Pancreas (tissue), 10 donors: ENCODE measurements at regions not wholly inside any gene's neighbourhood (a gene's known extent, or its start where the extent isn't known, plus 50 kb on each side); places are given as distances from the start of the nearest gene placed in this dataset.

Source experiments
- ATAC-seq, 4 donors: fragments of 200-7000 bp; cut with Tn5 transposase; one replicate each; pipeline versions ENCODE4 v1.8.0 to v1.9.1; 2020; ENCODE audit warnings: mild to moderate bottlenecking in 4 of 4, moderate library complexity in 4 of 4
- DNase-seq, 6 donors: peaks; one replicate each; pipeline ENCODE4 v3.0.0-alpha.2; 2020
- FAIRE-seq: peaks from 2 replicates; lab custom pipeline; 2012; peaks lifted over from hg19 to GRCh38; lab: Jason Lieb, UNC
- H3K27ac ChIP-seq, 4 donors: fragments of 200-600 bp; sonication (generic); 1 replicate in 3 of 4; 2 replicates in 1 of 4; pipeline versions ENCODE4 v1.5.0 to v1.8.0; 2020
- H3K27me3 ChIP-seq, 4 donors: fragments of 200-600 bp; one replicate each; pipeline ENCODE4 v1.8.0; 2021
- H3K36me3 ChIP-seq, 3 donors: fragments of 200-600 bp; sonication (generic) in 1 of 3; one replicate each; pipeline versions ENCODE4 v1.5.0 to v1.8.0; 2020 to 2021
- H3K4me1 ChIP-seq, 3 donors: fragments of 200-600 bp; one replicate each; pipeline ENCODE4 v1.8.0; 2021
- H3K4me3 ChIP-seq, 4 donors: fragments of 200-600 bp; sonication (generic) in 2 of 4; one replicate each; pipeline versions ENCODE4 v1.5.0 to v1.8.0; 2020 to 2021
- H3K9me3 ChIP-seq, 4 donors: fragments of 200-600 bp; one replicate each; pipeline ENCODE4 v1.8.0; 2021
- CTCF ChIP-seq, 4 donors: fragments of 200-600 bp; sonication (generic) in 3 of 4; IDR thresholded peaks; one replicate each; pipeline versions ENCODE4 v1.5.0 to v1.8.0; 2021; ENCODE audit warnings: antibody characterized with exemption in 4 of 4
- WGBS, 2 donors: extraction: QIAGEN DNeasy Blood & Tissue Kit; methylation state at CpG; one replicate each; pipeline ENCODE4 v1.1.7; 2013; 5-methylcytosine and 5-hydroxymethylcytosine counted together
- intact Hi-C, 3 donors: fragments of 100-400 bp; cut with DNase I; formaldehyde crosslinking; loops; one replicate each; pipeline versions ENCODE4 v1.11.1 to v1.14.2; 2022
- donor health status: healthy with polysubstance abuse.
- donor health status: DM: no; HTN: no; CAD: no; lungs with moderate emphysema.
- donor health status: DM: no; HTN: no; CAD: no.
- donor health status: control.
- donor health status: control.
- donor health status: Bipolar disorder and iron deficiency.
- donor health status: DM: yes; HTN: yes; CAD: no.
- donor health status: DM: no; HTN: no; CAD: no.
- donor health status: DM: no; HTN: no; CAD: no.
- donor health status: DM: yes; HTN: yes; CAD: no.

DNA sequence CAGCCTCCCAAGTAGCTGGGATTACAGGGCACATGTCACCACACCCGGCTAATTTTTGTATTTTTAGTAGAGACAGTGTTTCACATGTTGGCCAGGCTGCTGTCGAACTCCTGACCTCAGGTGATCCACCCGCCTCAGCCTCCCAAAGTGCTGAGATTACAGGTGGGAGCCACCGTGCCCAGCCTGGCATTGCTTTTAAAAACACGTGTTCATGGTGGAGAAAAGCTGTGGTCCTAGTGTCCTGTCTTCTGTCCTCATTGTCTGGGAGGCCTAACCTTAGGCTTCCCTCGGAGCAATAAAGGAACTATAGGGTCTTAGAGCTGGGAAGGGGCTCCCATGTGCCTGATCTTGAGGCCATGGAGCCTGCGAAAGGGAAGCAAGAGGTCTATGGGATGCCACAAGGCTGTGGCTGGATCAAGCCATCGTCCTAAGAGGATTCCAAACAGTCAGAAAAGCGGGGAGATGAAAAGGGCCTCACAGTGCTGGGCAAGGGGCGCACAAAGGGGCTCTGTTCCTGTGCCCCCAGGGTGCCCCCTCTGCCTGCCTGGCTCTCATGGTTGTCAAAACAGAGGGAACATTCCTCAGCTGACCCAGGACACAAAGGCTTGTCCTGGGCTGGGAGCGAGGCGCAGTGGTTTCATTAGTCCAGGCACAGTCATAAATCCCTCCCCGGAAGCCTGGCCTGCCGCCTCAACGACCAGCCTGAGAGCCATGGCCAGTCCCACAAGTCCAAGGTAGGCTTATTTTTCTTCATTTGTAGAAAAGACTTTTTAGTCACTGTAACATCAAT lies 106.6 kb upstream of the TNS3 start:
- no peak for DNase-seq
- no peak overlapping the region for H3K27ac ChIP-seq
- H3K4me1 ChIP-seq: no peaks in the 10 kb centered on the region
- TF ChIP-seq CTCF (IDR thresholded peaks at IDR 0.05): no peak
- H3K4me3 ChIP-seq: no peak overlapping the region
- H3K27me3 ChIP-seq: no peaks in the 10 kb centered on the region
- ATAC-seq: no peak
- FAIRE-seq: no peak
- no peaks in the 10 kb centered on the region for H3K36me3 ChIP-seq
- intact Hi-C loops: no loop called here
- WGBS, 2 donors: 85 to 95% methylated on average over 15 of the region's 15 CpGs
- H3K9me3 ChIP-seq: no peaks in the 10 kb centered on the region

GRCh38 chr7:47685712-47686376 lies 103.9 kb upstream of the TNS3 start:
- no peaks in the 10 kb centered on the region for H3K9me3 ChIP-seq
- no peaks in the 10 kb centered on the region for H3K27me3 ChIP-seq
- FAIRE-seq: no peak
- DNase-seq: no peak
- no peak for ATAC-seq
- TF ChIP-seq CTCF (IDR thresholded peaks at IDR 0.05): no peak
- H3K27ac ChIP-seq: no peak overlapping the region
- no peak overlapping the region for H3K4me3 ChIP-seq
- 77 to 89% methylated on average over 5 of the region's 5 CpGs for WGBS, 2 donors
- no peaks in the 10 kb centered on the region for H3K4me1 ChIP-seq
- no peaks in the 10 kb centered on the region for H3K36me3 ChIP-seq
- intact Hi-C loops: no loop called here

GRCh38 chr7:47685151-47685550 lies 103.2 kb upstream of the TNS3 start:
- FAIRE-seq (no peak), ATAC-seq (no peak), DNase-seq (no peak)
- H3K4me1 ChIP-seq: no peaks in the 10 kb centered on the region
- H3K36me3 ChIP-seq: no peaks in the 10 kb centered on the region
- no peaks in the 10 kb centered on the region for H3K27me3 ChIP-seq
- intact Hi-C loops: no loop called here
- no peak for TF ChIP-seq CTCF (IDR thresholded peaks at IDR 0.05)
- no peak overlapping the region for H3K4me3 ChIP-seq
- H3K27ac ChIP-seq: no peak overlapping the region
- H3K9me3 ChIP-seq: no peaks in the 10 kb centered on the region
- WGBS, 2 donors: 89 to 94% methylated on average over 3 of the region's 3 CpGs

DNA sequence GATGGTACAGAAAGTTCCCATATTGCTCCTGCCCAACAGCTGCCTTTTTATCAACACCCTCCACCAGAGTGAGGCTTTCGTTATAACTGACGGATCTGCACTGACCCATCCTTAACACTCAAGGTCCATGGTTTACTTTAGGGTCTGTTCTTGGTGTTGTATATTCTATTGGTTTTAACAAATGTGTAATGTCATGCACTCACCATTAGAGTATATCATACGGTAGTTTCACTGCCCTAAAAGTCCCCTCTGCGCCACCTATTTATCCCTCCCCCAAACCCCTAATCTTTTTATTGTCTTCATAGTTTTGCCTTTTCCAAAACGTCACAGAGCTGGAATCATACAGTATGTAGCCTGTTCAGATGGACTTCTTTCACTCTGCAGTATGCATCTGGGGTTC lies 102.8 kb upstream of the TNS3 start:
- no peaks in the 10 kb centered on the region for H3K9me3 ChIP-seq
- 80 to 90% methylated on average over 5 of the region's 5 CpGs for WGBS, 2 donors
- no peaks in the 10 kb centered on the region for H3K36me3 ChIP-seq
- no peaks in the 10 kb centered on the region for H3K27me3 ChIP-seq
- no peaks in the 10 kb centered on the region for H3K4me1 ChIP-seq
- no peak for TF ChIP-seq CTCF (IDR thresholded peaks at IDR 0.05)
- FAIRE-seq (no peak), DNase-seq (no peak), ATAC-seq (no peak)
- intact Hi-C loops: no loop called here
- no peak overlapping the region for H3K4me3 ChIP-seq
- no peak overlapping the region for H3K27ac ChIP-seq

GRCh38 chr7:47683485-47683898 lies 101.6 kb upstream of the TNS3 start:
- no peak overlapping the region for H3K4me3 ChIP-seq
- H3K36me3 ChIP-seq: no peaks in the 10 kb centered on the region
- no peaks in the 10 kb centered on the region for H3K4me1 ChIP-seq
- 89% methylated on average over 6 of the region's 6 CpGs for WGBS, 2 donors
- no peak overlapping the region for H3K27ac ChIP-seq
- intact Hi-C loops: no loop called here
- no peak for ATAC-seq
- TF ChIP-seq CTCF (IDR thresholded peaks at IDR 0.05): no peak
- no peak for DNase-seq
- no peaks in the 10 kb centered on the region for H3K9me3 ChIP-seq
- FAIRE-seq: no peak
- no peaks in the 10 kb centered on the region for H3K27me3 ChIP-seq
